H1 (cell line): ENCODE measurements at regions not wholly inside any gene's neighbourhood (a gene's known extent, or its start where the extent isn't known, plus 50 kb on each side); places are given as distances from the start of the nearest gene placed in this dataset.

Source experiments
- CTCF ChIA-PET: fragments of 300-600 bp; sonication (Branson Sonifier 250); formaldehyde crosslinking; loops from one replicate; lab custom pipeline; 2021; ENCODE audit not compliant: partially characterized antibody; lab: Charles Lee
- POLR2A ChIA-PET: fragments of 300-600 bp; sonication (Branson Sonifier 250); formaldehyde crosslinking; loops from one replicate; lab custom pipeline; 2021; ENCODE audit warnings: inconsistent platforms; ENCODE audit not compliant: partially characterized antibody; lab: Charles Lee
- DNase-seq, 2 experiments: peaks; one replicate each; pipeline versions ENCODE4 v3.0.0 to v3.0.0-alpha.2; 2010 to 2022; ENCODE audit warnings: low spot score in 2 of 2, low read depth in 1 of 2, mixed read lengths in 1 of 2
- FAIRE-seq: peaks from 2 replicates; lab custom pipeline; 2011; peaks lifted over from hg19 to GRCh38; lab: Jason Lieb, UNC
- H2AFZ ChIP-seq: 2 replicates; pipeline ENCODE4 v1.8.1; 2012; ENCODE audit warnings: low read length, inconsistent platforms
- H2AK5ac ChIP-seq: 2 replicates; pipeline ENCODE4 v1.6.1; 2013; ENCODE audit warnings: low read depth, low read length
- H2BK120ac ChIP-seq: replicated peaks from 2 replicates; pipeline ENCODE3; 2013; ENCODE audit warnings: low read depth, low read length, inconsistent platforms
- H2BK12ac ChIP-seq: 2 replicates; pipeline ENCODE4 v1.6.1; 2013; ENCODE audit warnings: low read depth, low read length
- H2BK15ac ChIP-seq: 2 replicates; pipeline ENCODE4 v1.6.1; 2013; ENCODE audit warnings: low read length
- H2BK20ac ChIP-seq: 2 replicates; pipeline ENCODE4 v1.6.1; 2013; ENCODE audit warnings: low read length
- H2BK5ac ChIP-seq: 2 replicates; pipeline ENCODE4 v1.6.1; 2013; ENCODE audit warnings: low read depth, low read length
- H3K14ac ChIP-seq: 2 replicates; pipeline ENCODE4 v1.6.1; 2013; ENCODE audit warnings: inconsistent platforms; ENCODE audit not compliant: insufficient read length
- H3K18ac ChIP-seq: 2 replicates; pipeline ENCODE4 v1.6.1; 2013; ENCODE audit warnings: low read length; ENCODE audit errors: extremely low read depth
- H3K23ac ChIP-seq: 2 replicates; pipeline ENCODE4 v1.6.1; 2013; ENCODE audit warnings: inconsistent platforms; ENCODE audit not compliant: insufficient read length
- H3K23me2 ChIP-seq: 2 replicates; pipeline ENCODE4 v1.6.1; 2013; ENCODE audit warnings: low read depth, low read length
- H3K27ac ChIP-seq: 2 replicates; pipeline ENCODE4 v1.6.1; 2011; ENCODE audit warnings: low read depth, low read length, inconsistent platforms
- H3K27me3 ChIP-seq, 4 experiments: replicated peaks in 1 of 4; 1 replicate in 1 of 4; 2 replicates in 3 of 4; pipeline versions ENCODE4 v1.6.1 to v1.8.1; 2011 to 2013; ENCODE audit warnings: low read length in 3 of 4, mild to moderate bottlenecking in 3 of 4, inconsistent platforms in 2 of 4, mixed read lengths in 2 of 4, moderate library complexity in 1 of 4; ENCODE audit not compliant: control insufficient read depth in 3 of 4, insufficient read depth in 3 of 4; ENCODE audit errors: extremely low read depth in 1 of 4
- H3K36me3 ChIP-seq, 4 experiments: 2 replicates each; pipeline versions ENCODE4 v1.6.1 to v1.8.1; 2011 to 2013; ENCODE audit warnings: mild to moderate bottlenecking in 4 of 4, low read length in 3 of 4, moderate library complexity in 2 of 4, control low read depth in 1 of 4, inconsistent platforms in 1 of 4; ENCODE audit not compliant: insufficient read depth in 4 of 4, control insufficient read depth in 2 of 4
- H3K4ac ChIP-seq: replicated peaks from 2 replicates; pipeline ENCODE3; 2013; ENCODE audit warnings: low read length, low read depth, mixed read lengths, inconsistent platforms; ENCODE audit not compliant: insufficient read length
- H3K4me1 ChIP-seq, 4 experiments: replicated peaks in 1 of 4; 1 replicate in 1 of 4; 2 replicates in 3 of 4; pipeline versions ENCODE4 v1.6.1 to v1.8.1; 2011 to 2013; ENCODE audit warnings: low read length in 3 of 4, inconsistent platforms in 2 of 4, mixed read lengths in 1 of 4; ENCODE audit not compliant: insufficient read depth in 4 of 4, control insufficient read depth in 3 of 4
- H3K4me2 ChIP-seq, 2 experiments: 2 replicates each; pipeline versions ENCODE4 v1.6.1 to v1.8.1; 2011 to 2013; ENCODE audit warnings: low read depth in 2 of 2, low read length in 2 of 2, control low read depth in 1 of 2, inconsistent platforms in 1 of 2, mild to moderate bottlenecking in 1 of 2; ENCODE audit not compliant: insufficient read depth in 1 of 2
- H3K4me3 ChIP-seq, 4 experiments: fragments of 200-600, 300-600 bp in 1 of 4; sonication (generic), shearing (Covaris generic), sonication (Bioruptor Twin) in 1 of 4; 2 replicates each; pipeline versions ENCODE4 v1.5.1 to v1.8.1; 2011 to 2016; ENCODE audit warnings: low read length in 4 of 4, low read depth in 3 of 4, control low read depth in 2 of 4, inconsistent platforms in 2 of 4, mild to moderate bottlenecking in 2 of 4, mixed read lengths in 1 of 4, moderate library complexity in 1 of 4; ENCODE audit not compliant: insufficient read depth in 2 of 4; ENCODE audit errors: extremely low read depth in 1 of 4
- H3K56ac ChIP-seq: replicated peaks from 2 replicates; pipeline ENCODE3; 2013; ENCODE audit warnings: low read depth, mild to moderate bottlenecking, mixed read lengths, low read length, inconsistent platforms; ENCODE audit not compliant: insufficient read length
- H3K79me1 ChIP-seq: 2 replicates; pipeline ENCODE4 v1.6.1; 2013; ENCODE audit warnings: low read depth, low read length, control low read depth
- H3K79me2 ChIP-seq, 2 experiments: 2 replicates each; pipeline versions ENCODE4 v1.6.1 to v1.8.1; 2012 to 2013; ENCODE audit warnings: low read length in 2 of 2, mild to moderate bottlenecking in 2 of 2, inconsistent platforms in 1 of 2; ENCODE audit not compliant: insufficient read depth in 2 of 2, control insufficient read depth in 1 of 2
- H3K9ac ChIP-seq, 4 experiments: replicated peaks in 1 of 4; 1 replicate in 1 of 4; 2 replicates in 3 of 4; pipeline versions ENCODE4 v1.6.1 to v1.8.1; 2011 to 2013; ENCODE audit warnings: low read depth in 3 of 4, low read length in 3 of 4, control low read depth in 2 of 4, mild to moderate bottlenecking in 2 of 4, moderate library complexity in 2 of 4, inconsistent platforms in 1 of 4; ENCODE audit errors: extremely low read depth in 1 of 4
- H3K9me3 ChIP-seq, 2 experiments: 2 replicates each; pipeline versions ENCODE4 v1.6.1 to v1.8.1; 2012 to 2013; ENCODE audit warnings: mild to moderate bottlenecking in 2 of 2, moderate library complexity in 2 of 2, control low read depth in 1 of 2, inconsistent platforms in 1 of 2, low read depth in 1 of 2, low read length in 1 of 2, mixed read lengths in 1 of 2; ENCODE audit not compliant: insufficient read depth in 2 of 2
- H4K20me1 ChIP-seq, 2 experiments: replicated peaks in 1 of 2; 2 replicates each; pipeline versions ENCODE3 to v1.8.1; 2011 to 2013; ENCODE audit warnings: inconsistent platforms in 2 of 2, low read length in 2 of 2, mild to moderate bottlenecking in 1 of 2; ENCODE audit not compliant: insufficient read depth in 2 of 2, control insufficient read depth in 1 of 2
- H4K5ac ChIP-seq: 2 replicates; pipeline ENCODE4 v1.6.1; 2013; ENCODE audit warnings: low read length, low read depth, mixed read lengths, inconsistent platforms; ENCODE audit not compliant: insufficient read length
- H4K8ac ChIP-seq: 2 replicates; pipeline ENCODE4 v1.8.0; 2013; ENCODE audit warnings: mild to moderate bottlenecking, moderate library complexity, low read length, inconsistent platforms; ENCODE audit not compliant: insufficient read depth; ENCODE audit errors: extremely low read depth
- H4K91ac ChIP-seq: replicated peaks from 2 replicates; pipeline ENCODE3; 2013; ENCODE audit warnings: low read length, mixed read lengths, inconsistent platforms; ENCODE audit not compliant: insufficient read length
- ATF3 ChIP-seq: IDR thresholded peaks from 2 replicates; pipeline ENCODE4 v1.6.1; 2011; ENCODE audit warnings: low read depth, mild to moderate bottlenecking, low read length; ENCODE audit not compliant: insufficient read depth
- CBX8 ChIP-seq: fragments of 300-800, 300-1000 bp; sonication (generic); IDR thresholded peaks from 2 replicates; pipeline ENCODE4 v1.7.1; 2016; ENCODE audit warnings: low read depth, low read length, borderline replicate concordance
- EGR1 ChIP-seq: IDR thresholded peaks from 2 replicates; pipeline ENCODE4 v1.6.1; 2011; ENCODE audit warnings: low read depth, low read length, borderline replicate concordance
- GTF2F1 ChIP-seq: IDR thresholded peaks from 2 replicates; pipeline ENCODE4 v1.6.1; 2012; ENCODE audit warnings: low read depth, low read length, improper control_type of control experiment, borderline replicate concordance
- KDM1A ChIP-seq: fragments of 200-600, 300-600 bp; sonication (generic); IDR thresholded peaks from 2 replicates; pipeline ENCODE4 v1.7.1; 2016; ENCODE audit warnings: mild to moderate bottlenecking, low read length, borderline replicate concordance
- MAFK ChIP-seq: IDR thresholded peaks from 2 replicates; pipeline ENCODE4 v1.6.1; 2012; ENCODE audit warnings: low read depth, mild to moderate bottlenecking, improper control_type of control experiment, low read length
- SIX5 ChIP-seq: IDR thresholded peaks from 2 replicates; pipeline ENCODE4 v1.6.1; 2011; ENCODE audit warnings: mild to moderate bottlenecking, low read depth, low read length
- SP1 ChIP-seq: IDR thresholded peaks from 2 replicates; pipeline ENCODE4 v1.6.1; 2011; ENCODE audit warnings: low read depth, low read length
- TCF12 ChIP-seq: IDR thresholded peaks from 2 replicates; pipeline ENCODE4 v1.6.1; 2011; ENCODE audit warnings: low read depth, mild to moderate bottlenecking, low read length
- ZNF274 ChIP-seq: IDR thresholded peaks from 2 replicates; pipeline ENCODE4 v1.7.0; 2012; ENCODE audit warnings: low read length, borderline replicate concordance; ENCODE audit errors: extremely low read depth
- WGBS, 2 experiments: shearing (Covaris generic) in 1 of 2; methylation state at CpG; one replicate each; pipeline versions ENCODE4 v1.1.6 to v1.1.7; 2013 to 2015; ENCODE audit warnings: low lambda C conversion rate in 2 of 2, mixed read lengths in 2 of 2, inconsistent platforms in 1 of 2, low coverage in 1 of 2, missing lambda C conversion rate in 1 of 2; ENCODE audit not compliant: insufficient replicate concordance in 2 of 2, insufficient coverage in 1 of 2, insufficient read length in 1 of 2; ENCODE audit errors: extremely low coverage in 1 of 2, missing lambda C conversion rate in 1 of 2; 5-methylcytosine and 5-hydroxymethylcytosine counted together

- H3K9ac ChIP-seq: no peak overlapping the region
- H3K14ac ChIP-seq: no peak overlapping the region
- no peak overlapping the region for H2BK15ac ChIP-seq
- H3K27ac ChIP-seq: no peak overlapping the region
- H2BK5ac ChIP-seq: no peak overlapping the region
- no peak overlapping the region for H2BK120ac ChIP-seq
- POLR2A ChIA-PET: no interaction called here
- H3K56ac ChIP-seq: no peak overlapping the region
- no peak overlapping the region for H2BK20ac ChIP-seq
- no peaks in the 10 kb centered on the region for H3K4me1 ChIP-seq
- no peaks in the 10 kb centered on the region for H4K20me1 ChIP-seq
- no peaks in the 10 kb centered on the region for H3K27me3 ChIP-seq
- H3K4ac ChIP-seq: no peak overlapping the region
- no peaks in the 10 kb centered on the region for H3K79me2 ChIP-seq
- WGBS, 2 experiments: 93% methylated on average over 1 of the region's 1 CpG; no CpG with 5 or more reads in 1 of the 2 experiments
- no peaks in the 10 kb centered on the region for H3K79me1 ChIP-seq
- no peak overlapping the region for H4K8ac ChIP-seq
- TF ChIP-seq CBX8 (no peak), MAFK (no peak), TCF12 (no peak), EGR1 (no peak), ATF3 (no peak), ZNF274 (no peak), GTF2F1 (no peak), KDM1A (no peak), SIX5 (no peak), SP1 (no peak)
- H2BK12ac ChIP-seq: no peak overlapping the region
- no peak overlapping the region for H2AK5ac ChIP-seq
- no peak overlapping the region for H2AFZ ChIP-seq
- H3K36me3 ChIP-seq: no peaks in the 10 kb centered on the region
- no peak overlapping the region for H4K91ac ChIP-seq
- H3K23me2 ChIP-seq: no peaks in the 10 kb centered on the region
- FAIRE-seq (no peak), DNase-seq (no peak)
- no peak overlapping the region for H3K4me2 ChIP-seq
- CTCF ChIA-PET: no interaction called here
- no peaks in the 10 kb centered on the region for H3K9me3 ChIP-seq
- no peak overlapping the region for H3K23ac ChIP-seq
- no peak overlapping the region for H3K4me3 ChIP-seq
- H4K5ac ChIP-seq: no peak overlapping the region
- H3K18ac ChIP-seq: no peak overlapping the region
These were observed 219.7 kb downstream of the DTWD2 start for GRCh38 chr5:118768607-118769175.
